Osteocyte (in vitro differentiated cells): ENCODE measurements at regions not wholly inside any gene's neighbourhood (a gene's known extent, or its start where the extent isn't known, plus 50 kb on each side); places are given as distances from the start of the nearest gene placed in this dataset.

ENCODE experiments used
- DNase-seq: peaks from one replicate; pipeline ENCODE4 v3.0.0; 2021; ENCODE audit warnings: mixed read lengths; ENCODE audit not compliant: unreplicated experiment; ENCODE audit errors: extremely low spot score
- H3K27ac Mint-ChIP-seq: one replicate; pipeline ENCODE4 v1.8.0; 2021; ENCODE audit warnings: mild to moderate bottlenecking, mixed read lengths; ENCODE audit not compliant: unreplicated experiment
- H3K27me3 Mint-ChIP-seq: one replicate; pipeline ENCODE4 v1.8.0; 2021; ENCODE audit warnings: mixed read lengths; ENCODE audit not compliant: unreplicated experiment
- H3K36me3 Mint-ChIP-seq: one replicate; pipeline ENCODE4 v1.8.0; 2021; ENCODE audit warnings: mixed read lengths; ENCODE audit not compliant: unreplicated experiment
- H3K4me1 Mint-ChIP-seq: one replicate; pipeline ENCODE4 v1.8.0; 2021; ENCODE audit warnings: mixed read lengths; ENCODE audit not compliant: unreplicated experiment
- H3K4me3 Mint-ChIP-seq: one replicate; pipeline ENCODE4 v1.8.0; 2021; ENCODE audit warnings: mild to moderate bottlenecking, moderate library complexity, mixed read lengths; ENCODE audit not compliant: unreplicated experiment
- H3K9me3 Mint-ChIP-seq: one replicate; pipeline ENCODE4 v1.8.0; 2021; ENCODE audit warnings: mixed read lengths; ENCODE audit not compliant: unreplicated experiment
- TF ChIP-seq, protein P1 (sequence below): fragments of 200-600 bp; sonication (generic); IDR thresholded peaks from 2 replicates; pipeline ENCODE4 v1.5.0; 2021; ENCODE audit warnings: antibody characterized with exemption, mild to moderate bottlenecking, moderate library complexity

DNA sequence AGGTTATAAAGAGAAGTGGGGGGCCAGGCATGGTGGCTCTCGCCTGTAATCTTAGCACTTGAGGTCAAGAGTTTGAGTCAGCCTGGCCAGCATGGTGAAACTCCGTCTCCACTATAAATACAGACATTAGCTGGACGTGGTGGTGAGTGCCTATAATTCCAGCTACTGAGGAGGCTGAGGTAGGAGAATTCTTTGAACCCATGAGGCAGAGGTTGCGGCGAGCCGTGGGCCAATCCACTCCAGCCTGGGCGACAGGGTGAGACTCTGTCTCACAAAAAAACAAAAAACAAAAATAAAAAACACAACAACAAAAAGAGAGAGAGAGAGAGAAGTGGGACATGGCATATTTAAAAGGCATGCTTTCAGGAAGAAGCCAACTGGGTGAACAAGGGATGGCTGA, 80.1 kb upstream of the CARD18 start:
- H3K4me3 Mint-ChIP-seq, result no peak overlapping the region
- no peaks in the 10 kb centered on the region for H3K4me1 Mint-ChIP-seq
- no peak for DNase-seq
- H3K36me3 Mint-ChIP-seq, result peaks cover 2% of the 10 kb centered on the region
- TF ChIP-seq, protein P1, sequence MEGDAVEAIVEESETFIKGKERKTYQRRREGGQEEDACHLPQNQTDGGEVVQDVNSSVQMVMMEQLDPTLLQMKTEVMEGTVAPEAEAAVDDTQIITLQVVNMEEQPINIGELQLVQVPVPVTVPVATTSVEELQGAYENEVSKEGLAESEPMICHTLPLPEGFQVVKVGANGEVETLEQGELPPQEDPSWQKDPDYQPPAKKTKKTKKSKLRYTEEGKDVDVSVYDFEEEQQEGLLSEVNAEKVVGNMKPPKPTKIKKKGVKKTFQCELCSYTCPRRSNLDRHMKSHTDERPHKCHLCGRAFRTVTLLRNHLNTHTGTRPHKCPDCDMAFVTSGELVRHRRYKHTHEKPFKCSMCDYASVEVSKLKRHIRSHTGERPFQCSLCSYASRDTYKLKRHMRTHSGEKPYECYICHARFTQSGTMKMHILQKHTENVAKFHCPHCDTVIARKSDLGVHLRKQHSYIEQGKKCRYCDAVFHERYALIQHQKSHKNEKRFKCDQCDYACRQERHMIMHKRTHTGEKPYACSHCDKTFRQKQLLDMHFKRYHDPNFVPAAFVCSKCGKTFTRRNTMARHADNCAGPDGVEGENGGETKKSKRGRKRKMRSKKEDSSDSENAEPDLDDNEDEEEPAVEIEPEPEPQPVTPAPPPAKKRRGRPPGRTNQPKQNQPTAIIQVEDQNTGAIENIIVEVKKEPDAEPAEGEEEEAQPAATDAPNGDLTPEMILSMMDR, result no peak
- H3K27me3 Mint-ChIP-seq, result peaks cover 55% of the 10 kb centered on the region
- no peaks in the 10 kb centered on the region for H3K9me3 Mint-ChIP-seq
- H3K27ac Mint-ChIP-seq, result no peak overlapping the region

DNA sequence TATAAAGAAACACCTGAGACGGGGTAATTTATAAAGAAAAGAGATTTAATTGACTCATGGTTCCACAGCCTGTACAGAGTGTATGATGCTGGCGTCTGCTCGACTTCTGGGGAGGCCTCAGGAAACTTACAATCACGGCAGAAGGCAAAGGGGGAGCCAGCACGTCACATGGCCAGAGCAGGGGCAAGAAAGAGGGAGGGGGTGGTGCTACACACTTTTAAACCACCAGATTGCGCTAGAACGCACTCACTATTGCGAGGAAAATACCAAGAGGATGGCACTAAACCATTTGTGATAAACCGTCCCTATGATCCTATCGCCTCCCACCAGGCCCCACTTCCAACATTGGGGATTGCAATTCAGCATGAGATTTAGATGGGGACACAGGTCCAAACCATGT, 79.7 kb upstream of the CARD18 start:
- no peak overlapping the region for H3K27ac Mint-ChIP-seq
- peaks cover 54% of the 10 kb centered on the region for H3K27me3 Mint-ChIP-seq
- TF ChIP-seq, protein P1, result no peak
- H3K9me3 Mint-ChIP-seq, result no peaks in the 10 kb centered on the region
- H3K36me3 Mint-ChIP-seq, result peaks cover 2% of the 10 kb centered on the region
- no peaks in the 10 kb centered on the region for H3K4me1 Mint-ChIP-seq
- H3K4me3 Mint-ChIP-seq, result no peak overlapping the region
- no peak for DNase-seq

DNA sequence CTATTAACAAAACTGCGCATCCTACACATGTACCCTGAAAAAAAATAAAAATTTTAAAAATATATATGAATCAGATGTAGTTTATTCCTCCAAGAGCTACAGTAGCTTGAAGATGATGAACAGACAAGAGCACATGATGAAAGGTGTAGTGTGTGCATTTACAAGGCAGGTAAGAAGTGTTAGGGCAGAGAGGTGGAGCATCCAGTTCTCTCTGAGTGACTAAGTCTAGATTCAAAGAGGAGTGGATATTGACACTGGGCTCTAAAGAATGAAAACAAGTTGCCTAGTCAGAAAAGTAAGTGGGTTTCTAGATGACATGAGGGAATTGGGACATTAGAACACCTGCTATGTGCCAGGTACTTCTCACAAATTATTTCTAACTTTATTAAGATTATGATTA, 76.0 kb upstream of the CARD18 start:
- no peak for DNase-seq
- no peak overlapping the region for H3K27ac Mint-ChIP-seq
- no peaks in the 10 kb centered on the region for H3K9me3 Mint-ChIP-seq
- peaks cover 54% of the 10 kb centered on the region for H3K27me3 Mint-ChIP-seq
- H3K4me1 Mint-ChIP-seq, result peaks cover 14% of the 10 kb centered on the region
- TF ChIP-seq, protein P1, result no peak
- peaks cover 2% of the 10 kb centered on the region for H3K36me3 Mint-ChIP-seq
- H3K4me3 Mint-ChIP-seq, result no peak overlapping the region

DNA sequence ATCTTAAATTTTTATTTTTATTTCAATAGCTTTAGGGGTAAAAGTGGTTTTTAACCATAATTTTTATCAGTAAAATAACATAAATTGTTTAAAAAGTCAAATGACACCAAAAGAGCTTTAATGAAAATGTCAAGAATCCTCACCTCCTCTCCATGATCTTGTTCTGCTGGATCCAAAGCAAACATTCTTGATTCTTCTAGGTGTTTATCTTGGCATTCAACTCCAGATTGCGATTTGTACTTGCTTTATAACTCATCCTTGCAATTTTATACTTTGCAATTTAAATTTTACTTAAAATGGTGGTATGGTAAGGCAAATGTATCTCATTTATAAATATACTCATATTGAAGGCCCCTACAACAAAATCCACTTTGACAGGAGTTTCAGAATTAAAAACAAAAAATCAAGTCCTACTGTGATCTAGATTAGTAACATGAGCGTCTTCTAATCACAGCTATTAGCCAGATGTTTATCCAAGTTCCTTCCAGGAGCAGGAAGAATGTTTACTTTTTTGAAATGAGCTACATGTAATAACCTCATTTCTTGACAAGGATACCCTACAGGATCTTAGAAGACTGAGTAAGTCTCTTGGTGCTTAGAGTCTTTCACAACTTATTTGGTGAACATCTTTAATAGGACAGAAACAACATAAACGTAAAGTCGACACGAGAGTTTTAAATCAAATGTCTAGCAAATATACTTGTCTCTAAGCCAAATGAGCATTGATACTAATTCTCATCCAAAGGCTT, 72.4 kb upstream of the CARD18 start:
- DNase-seq, result no peak
- Mint-ChIP-seq H3K4me3 (no peak overlapping the region), H3K36me3 (peaks cover under 1% of the 10 kb centered on the region), H3K4me1 (peaks cover 14% of the 10 kb centered on the region), H3K27ac (peak overlapping the region; percentile 61), H3K27me3 (peaks cover 57% of the 10 kb centered on the region), H3K9me3 (no peaks in the 10 kb centered on the region)
- TF ChIP-seq, protein P1, result no peak

DNA sequence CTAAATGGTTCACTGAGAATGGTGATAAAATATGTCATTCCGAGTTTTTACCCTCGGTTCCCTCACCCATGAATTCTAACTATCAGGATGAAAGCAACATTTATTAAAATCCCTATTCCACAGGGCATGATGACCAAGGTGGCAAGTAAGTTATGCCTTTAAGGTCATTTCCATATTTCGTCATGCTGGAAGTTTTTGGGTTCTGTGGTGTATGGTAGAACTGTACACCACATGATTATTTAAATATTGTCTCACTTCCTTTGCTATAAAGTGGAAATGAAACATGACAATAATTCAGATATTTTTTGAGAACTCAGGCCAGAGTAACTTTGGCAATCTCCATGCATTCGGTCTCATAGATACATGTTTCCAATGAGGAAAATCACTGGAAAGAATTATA, 68.5 kb upstream of the CARD18 start:
- Mint-ChIP-seq H3K4me1 (peaks cover 14% of the 10 kb centered on the region), H3K9me3 (no peaks in the 10 kb centered on the region), H3K27me3 (peaks cover 46% of the 10 kb centered on the region), H3K4me3 (no peak overlapping the region), H3K36me3 (no peaks in the 10 kb centered on the region), H3K27ac (no peak overlapping the region)
- TF ChIP-seq, protein P1, result no peak
- DNase-seq, result no peak
